22Rv1 (cell line): ENCODE measurements at regions not wholly inside any gene's neighbourhood (a gene's known extent, or its start where the extent isn't known, plus 50 kb on each side); places are given as distances from the start of the nearest gene placed in this dataset.
"Not testable (repeated sequence)": the region's sequence is repeated elsewhere in the genome, so short reads cannot be mapped to it uniquely, and the experiment has no call there.

ENCODE experiments used
- ZFX ChIP-seq: fragments of 450-650 bp; IDR thresholded peaks from 2 replicates; pipeline ENCODE4 v1.6.1; 2017; ENCODE audit warnings: antibody characterized with exemption, borderline replicate concordance
- TF ChIP-seq, protein P1 (sequence below): fragments of 450-650 bp; IDR thresholded peaks from 2 replicates; pipeline ENCODE4 v1.5.1; 2017; ENCODE audit warnings: mild to moderate bottlenecking

DNA sequence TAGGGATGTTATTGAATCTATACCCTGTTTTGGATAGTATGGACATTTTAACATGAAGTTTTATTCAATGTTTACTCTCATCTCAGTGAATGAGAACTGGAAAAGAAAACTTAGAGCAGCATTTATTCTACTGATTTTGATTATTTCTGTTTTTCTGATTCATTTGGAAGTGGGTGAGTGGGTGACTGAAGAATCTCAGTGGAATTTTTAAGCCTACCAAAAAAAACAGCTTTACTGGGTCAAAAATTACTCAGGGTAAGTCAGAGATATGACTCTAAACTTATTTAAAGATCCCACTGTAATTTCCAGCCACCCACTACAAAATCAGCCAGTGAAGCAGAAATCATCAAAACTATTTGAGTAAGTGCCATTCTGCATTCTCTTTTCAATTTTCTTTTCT, 942.6 kb upstream of the ADAMTS5 start:
- TF ChIP-seq, protein P1, sequence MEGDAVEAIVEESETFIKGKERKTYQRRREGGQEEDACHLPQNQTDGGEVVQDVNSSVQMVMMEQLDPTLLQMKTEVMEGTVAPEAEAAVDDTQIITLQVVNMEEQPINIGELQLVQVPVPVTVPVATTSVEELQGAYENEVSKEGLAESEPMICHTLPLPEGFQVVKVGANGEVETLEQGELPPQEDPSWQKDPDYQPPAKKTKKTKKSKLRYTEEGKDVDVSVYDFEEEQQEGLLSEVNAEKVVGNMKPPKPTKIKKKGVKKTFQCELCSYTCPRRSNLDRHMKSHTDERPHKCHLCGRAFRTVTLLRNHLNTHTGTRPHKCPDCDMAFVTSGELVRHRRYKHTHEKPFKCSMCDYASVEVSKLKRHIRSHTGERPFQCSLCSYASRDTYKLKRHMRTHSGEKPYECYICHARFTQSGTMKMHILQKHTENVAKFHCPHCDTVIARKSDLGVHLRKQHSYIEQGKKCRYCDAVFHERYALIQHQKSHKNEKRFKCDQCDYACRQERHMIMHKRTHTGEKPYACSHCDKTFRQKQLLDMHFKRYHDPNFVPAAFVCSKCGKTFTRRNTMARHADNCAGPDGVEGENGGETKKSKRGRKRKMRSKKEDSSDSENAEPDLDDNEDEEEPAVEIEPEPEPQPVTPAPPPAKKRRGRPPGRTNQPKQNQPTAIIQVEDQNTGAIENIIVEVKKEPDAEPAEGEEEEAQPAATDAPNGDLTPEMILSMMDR: not testable (repeated sequence)
- not testable (repeated sequence) for TF ChIP-seq ZFX
